ENCODE measurements at regions not wholly inside any gene's neighbourhood (a gene's known extent, or its start where the extent isn't known, plus 50 kb on each side); places are given as distances from the start of the nearest gene placed in this dataset.
"Not testable (repeated sequence)": the region's sequence is repeated elsewhere in the genome, so short reads cannot be mapped to it uniquely, and the experiment has no call there.

- 92 to 95% methylated on average over 3 of the region's 4 CpGs for WGBS, 2 experiments
- Histone ChIP-seq H3K27me3 (ENCODE audit: control insufficient read depth, insufficient read depth, low read length, poor library complexity, severe bottlenecking) (no peaks in the 10 kb centered on the region), H3K9me3 (ENCODE audit: control insufficient read depth, low read length) (peaks cover 3% of the 10 kb centered on the region), H3K36me3 (ENCODE audit: control insufficient read depth, insufficient read depth, low read length) (no peaks in the 10 kb centered on the region), H3K4me3 (ENCODE audit: insufficient read depth, low read depth, low read length) (no peak overlapping the region), H3K4me1 (ENCODE audit: control insufficient read depth, insufficient read depth, low read length) (peaks cover 7% of the 10 kb centered on the region), H3K27ac (ENCODE audit: insufficient read depth, low read depth, low read length, poor library complexity, severe bottlenecking) (no peak overlapping the region)
Observed at GRCh38 chr5:4575608-4576007, 564.5 kb upstream of the ADAMTS16 start.

- H3K27me3 ChIP-seq (ENCODE audit: control insufficient read depth, insufficient read depth, low read length, poor library complexity, severe bottlenecking): no peaks in the 10 kb centered on the region
- WGBS, 2 experiments: 96 to 99% methylated on average over 3 of the region's 4 CpGs
- H3K4me1 ChIP-seq (ENCODE audit: control insufficient read depth, insufficient read depth, low read length): peaks cover under 1% of the 10 kb centered on the region
- peaks cover 3% of the 10 kb centered on the region for H3K9me3 ChIP-seq (ENCODE audit: control insufficient read depth, low read length)
- H3K36me3 ChIP-seq (ENCODE audit: control insufficient read depth, insufficient read depth, low read length): no peaks in the 10 kb centered on the region
- no peak overlapping the region for H3K4me3 ChIP-seq (ENCODE audit: insufficient read depth, low read depth, low read length)
- no peak overlapping the region for H3K27ac ChIP-seq (ENCODE audit: insufficient read depth, low read depth, low read length, poor library complexity, severe bottlenecking)
Observed at GRCh38 chr5:4576161-4576748, 563.9 kb upstream of the ADAMTS16 start.

- Histone ChIP-seq H3K36me3 (ENCODE audit: control insufficient read depth, insufficient read depth, low read length) (no peaks in the 10 kb centered on the region), H3K9me3 (ENCODE audit: control insufficient read depth, low read length) (no peaks in the 10 kb centered on the region), H3K4me3 (ENCODE audit: insufficient read depth, low read depth, low read length) (no peak overlapping the region), H3K27ac (ENCODE audit: insufficient read depth, low read depth, low read length, poor library complexity, severe bottlenecking) (no peak overlapping the region), H3K27me3 (ENCODE audit: control insufficient read depth, insufficient read depth, low read length, poor library complexity, severe bottlenecking) (no peaks in the 10 kb centered on the region), H3K4me1 (ENCODE audit: control insufficient read depth, insufficient read depth, low read length) (no peaks in the 10 kb centered on the region)
- 93% methylated on average over 14 of the region's 14 CpGs for WGBS, 2 experiments
Observed at GRCh38 chr5:4576908-4577307, 563.2 kb upstream of the ADAMTS16 start.

GRCh38 chr5:4579679-4580078 is 560.5 kb upstream of the ADAMTS16 start:
- H3K27me3 ChIP-seq (ENCODE audit: control insufficient read depth, insufficient read depth, low read length, poor library complexity, severe bottlenecking): no peaks in the 10 kb centered on the region
- WGBS, 2 experiments: 88 to 94% methylated on average over 7 of the region's 7 CpGs
- no peak overlapping the region for H3K4me3 ChIP-seq (ENCODE audit: insufficient read depth, low read depth, low read length)
- no peak overlapping the region for H3K27ac ChIP-seq (ENCODE audit: insufficient read depth, low read depth, low read length, poor library complexity, severe bottlenecking)
- no peaks in the 10 kb centered on the region for H3K9me3 ChIP-seq (ENCODE audit: control insufficient read depth, low read length)
- H3K4me1 ChIP-seq (ENCODE audit: control insufficient read depth, insufficient read depth, low read length): no peaks in the 10 kb centered on the region
- no peaks in the 10 kb centered on the region for H3K36me3 ChIP-seq (ENCODE audit: control insufficient read depth, insufficient read depth, low read length)

- Histone ChIP-seq H3K9me3 (ENCODE audit: control insufficient read depth, low read length) (no peaks in the 10 kb centered on the region), H3K27me3 (ENCODE audit: control insufficient read depth, insufficient read depth, low read length, poor library complexity, severe bottlenecking) (no peaks in the 10 kb centered on the region), H3K4me3 (ENCODE audit: insufficient read depth, low read depth, low read length) (no peak overlapping the region), H3K4me1 (ENCODE audit: control insufficient read depth, insufficient read depth, low read length) (no peaks in the 10 kb centered on the region), H3K27ac (ENCODE audit: insufficient read depth, low read depth, low read length, poor library complexity, severe bottlenecking) (no peak overlapping the region), H3K36me3 (ENCODE audit: control insufficient read depth, insufficient read depth, low read length) (no peaks in the 10 kb centered on the region)
- 93 to 94% methylated on average over 19 of the region's 19 CpGs for WGBS, 2 experiments
Observed at GRCh38 chr5:4580772-4581171, 559.4 kb upstream of the ADAMTS16 start.

GRCh38 chr5:4581289-4581688 is 558.8 kb upstream of the ADAMTS16 start:
- H3K27me3 ChIP-seq (ENCODE audit: control insufficient read depth, insufficient read depth, low read length, poor library complexity, severe bottlenecking): no peaks in the 10 kb centered on the region
- H3K9me3 ChIP-seq (ENCODE audit: control insufficient read depth, low read length): no peaks in the 10 kb centered on the region
- H3K27ac ChIP-seq (ENCODE audit: insufficient read depth, low read depth, low read length, poor library complexity, severe bottlenecking): no peak overlapping the region
- H3K36me3 ChIP-seq (ENCODE audit: control insufficient read depth, insufficient read depth, low read length): no peaks in the 10 kb centered on the region
- H3K4me1 ChIP-seq (ENCODE audit: control insufficient read depth, insufficient read depth, low read length): no peaks in the 10 kb centered on the region
- H3K4me3 ChIP-seq (ENCODE audit: insufficient read depth, low read depth, low read length): no peak overlapping the region
- 94 to 97% methylated on average over 16 of the region's 16 CpGs for WGBS, 2 experiments

GRCh38 chr5:4584982-4585381 is 555.1 kb upstream of the ADAMTS16 start:
- Histone ChIP-seq H3K36me3 (ENCODE audit: control insufficient read depth, insufficient read depth, low read length) (no peaks in the 10 kb centered on the region), H3K27ac (ENCODE audit: insufficient read depth, low read depth, low read length, poor library complexity, severe bottlenecking) (no peak overlapping the region), H3K27me3 (ENCODE audit: control insufficient read depth, insufficient read depth, low read length, poor library complexity, severe bottlenecking) (no peaks in the 10 kb centered on the region), H3K4me1 (ENCODE audit: control insufficient read depth, insufficient read depth, low read length) (no peaks in the 10 kb centered on the region), H3K9me3 (ENCODE audit: control insufficient read depth, low read length) (no peaks in the 10 kb centered on the region), H3K4me3 (ENCODE audit: insufficient read depth, low read depth, low read length) (no peak overlapping the region)
- 93 to 94% methylated on average over 8 of the region's 8 CpGs for WGBS, 2 experiments

- H3K9me3 ChIP-seq (ENCODE audit: control insufficient read depth, low read length): no peaks in the 10 kb centered on the region
- no peak overlapping the region for H3K27ac ChIP-seq (ENCODE audit: insufficient read depth, low read depth, low read length, poor library complexity, severe bottlenecking)
- no peaks in the 10 kb centered on the region for H3K4me1 ChIP-seq (ENCODE audit: control insufficient read depth, insufficient read depth, low read length)
- 93 to 97% methylated on average over 6 of the region's 6 CpGs for WGBS, 2 experiments
- H3K36me3 ChIP-seq (ENCODE audit: control insufficient read depth, insufficient read depth, low read length): no peaks in the 10 kb centered on the region
- no peak overlapping the region for H3K4me3 ChIP-seq (ENCODE audit: insufficient read depth, low read depth, low read length)
- no peaks in the 10 kb centered on the region for H3K27me3 ChIP-seq (ENCODE audit: control insufficient read depth, insufficient read depth, low read length, poor library complexity, severe bottlenecking)
Observed at GRCh38 chr5:4613440-4613839, 526.7 kb upstream of the ADAMTS16 start.

GRCh38 chr5:4614088-4614487 is 526.0 kb upstream of the ADAMTS16 start:
- Histone ChIP-seq H3K4me1 (ENCODE audit: control insufficient read depth, insufficient read depth, low read length) (no peaks in the 10 kb centered on the region), H3K27me3 (ENCODE audit: control insufficient read depth, insufficient read depth, low read length, poor library complexity, severe bottlenecking) (no peaks in the 10 kb centered on the region), H3K36me3 (ENCODE audit: control insufficient read depth, insufficient read depth, low read length) (no peaks in the 10 kb centered on the region), H3K27ac (ENCODE audit: insufficient read depth, low read depth, low read length, poor library complexity, severe bottlenecking) (no peak overlapping the region), H3K4me3 (ENCODE audit: insufficient read depth, low read depth, low read length) (no peak overlapping the region), H3K9me3 (ENCODE audit: control insufficient read depth, low read length) (no peaks in the 10 kb centered on the region)
- WGBS, 2 experiments: 68 to 71% methylated on average over 6 of the region's 6 CpGs

GRCh38 chr5:4615369-4615768 is 524.8 kb upstream of the ADAMTS16 start:
- H3K9me3 ChIP-seq (ENCODE audit: control insufficient read depth, low read length); H3K4me3 ChIP-seq (ENCODE audit: insufficient read depth, low read depth, low read length); H3K27me3 ChIP-seq (ENCODE audit: control insufficient read depth, insufficient read depth, low read length, poor library complexity, severe bottlenecking); H3K4me1 ChIP-seq (ENCODE audit: control insufficient read depth, insufficient read depth, low read length); H3K27ac ChIP-seq (ENCODE audit: insufficient read depth, low read depth, low read length, poor library complexity, severe bottlenecking); H3K36me3 ChIP-seq (ENCODE audit: control insufficient read depth, insufficient read depth, low read length): not testable (repeated sequence)
- WGBS, 2 experiments: 92 to 96% methylated on average over 17 of the region's 26 CpGs

Measured in ectodermal cell (in vitro differentiated cells).